ENCODE measurements at regions not wholly inside any gene's neighbourhood (a gene's known extent, or its start where the extent isn't known, plus 50 kb on each side); places are given as distances from the start of the nearest gene placed in this dataset.

GRCh38 chr5:57988813-57989212 lies 471.1 kb downstream of the PLK2 start:
- H3K27me3 Mint-ChIP-seq (ENCODE audit: unreplicated experiment): no peaks in the 10 kb centered on the region
- TF ChIP-seq CTCF (IDR thresholded peaks at IDR 0.05; ENCODE audit: unreplicated experiment): no peak
- no peak for DNase-seq
- no peak overlapping the region for H3K4me3 Mint-ChIP-seq (ENCODE audit: low read depth, unreplicated experiment)
- no peaks in the 10 kb centered on the region for H3K36me3 Mint-ChIP-seq (ENCODE audit: insufficient read depth, unreplicated experiment)
- no TSS peak for BruUV-seq (replicated peaks)
- no peaks in the 10 kb centered on the region for H3K9me3 Mint-ChIP-seq (ENCODE audit: low read depth, unreplicated experiment)
- no peak overlapping the region for H3K27ac Mint-ChIP-seq (ENCODE audit: unreplicated experiment)
- CTCF ChIA-PET: no interaction called here
- peaks cover 16% of the 10 kb centered on the region for H3K4me1 Mint-ChIP-seq (ENCODE audit: low read depth, unreplicated experiment)
- intact Hi-C loops (cut with micrococcal nuclease; ENCODE audit: unreplicated experiment): no loop called here

- Mint-ChIP-seq H3K27me3 (ENCODE audit: unreplicated experiment) (no peaks in the 10 kb centered on the region), H3K27ac (ENCODE audit: unreplicated experiment) (no peak overlapping the region), H3K4me3 (ENCODE audit: low read depth, unreplicated experiment) (no peak overlapping the region), H3K4me1 (ENCODE audit: low read depth, unreplicated experiment) (peaks cover 16% of the 10 kb centered on the region), H3K36me3 (ENCODE audit: insufficient read depth, unreplicated experiment) (no peaks in the 10 kb centered on the region), H3K9me3 (ENCODE audit: low read depth, unreplicated experiment) (no peaks in the 10 kb centered on the region)
- CTCF ChIA-PET: no interaction called here
- no peak for TF ChIP-seq CTCF (IDR thresholded peaks at IDR 0.05; ENCODE audit: unreplicated experiment)
- no peak for DNase-seq
- intact Hi-C loops (cut with micrococcal nuclease; ENCODE audit: unreplicated experiment): no loop called here
- BruUV-seq (replicated peaks): no TSS peak
These were observed 472.3 kb downstream of the PLK2 start for GRCh38 chr5:57987552-57987951.

- Mint-ChIP-seq H3K27me3 (ENCODE audit: unreplicated experiment) (no peaks in the 10 kb centered on the region), H3K9me3 (ENCODE audit: low read depth, unreplicated experiment) (no peaks in the 10 kb centered on the region), H3K36me3 (ENCODE audit: insufficient read depth, unreplicated experiment) (no peaks in the 10 kb centered on the region), H3K27ac (ENCODE audit: unreplicated experiment) (peak overlapping the region; percentile 18), H3K4me1 (ENCODE audit: low read depth, unreplicated experiment) (peaks cover 16% of the 10 kb centered on the region), H3K4me3 (ENCODE audit: low read depth, unreplicated experiment) (no peak overlapping the region)
- no TSS peak for BruUV-seq (replicated peaks)
- TF ChIP-seq CTCF (IDR thresholded peaks at IDR 0.05; ENCODE audit: unreplicated experiment): no peak
- intact Hi-C loops (cut with micrococcal nuclease; ENCODE audit: unreplicated experiment): no loop called here
- DNase-seq: peak; percentile 18
- CTCF ChIA-PET: no interaction called here
These were observed 473.0 kb downstream of the PLK2 start for GRCh38 chr5:57986761-57987341.

- Mint-ChIP-seq H3K4me3 (ENCODE audit: low read depth, unreplicated experiment) (no peak overlapping the region), H3K27ac (ENCODE audit: unreplicated experiment) (no peak overlapping the region), H3K36me3 (ENCODE audit: insufficient read depth, unreplicated experiment) (no peaks in the 10 kb centered on the region), H3K27me3 (ENCODE audit: unreplicated experiment) (no peaks in the 10 kb centered on the region), H3K4me1 (ENCODE audit: low read depth, unreplicated experiment) (no peaks in the 10 kb centered on the region), H3K9me3 (ENCODE audit: low read depth, unreplicated experiment) (no peaks in the 10 kb centered on the region)
- intact Hi-C loops (cut with micrococcal nuclease; ENCODE audit: unreplicated experiment): no loop called here
- DNase-seq: no peak
- no peak for TF ChIP-seq CTCF (IDR thresholded peaks at IDR 0.05; ENCODE audit: unreplicated experiment)
- CTCF ChIA-PET: no interaction called here
- BruUV-seq (replicated peaks): no TSS peak
These were observed 476.5 kb downstream of the PLK2 start for GRCh38 chr5:57983426-57983825.
